ENCODE measurements at regions not wholly inside any gene's neighbourhood (a gene's known extent, or its start where the extent isn't known, plus 50 kb on each side); places are given as distances from the start of the nearest gene placed in this dataset.

- no peak for FAIRE-seq
Measured at GRCh38 chr2:12302691-12303090, 414.0 kb upstream of the TRIB2 start.

GRCh38 chr2:12303181-12304030 lies 413.3 kb upstream of the TRIB2 start:
- FAIRE-seq (no peak), DNase-seq (ENCODE audit: insufficient read length, low spot score) (no peak)
- TF ChIP-seq SPI1 (IDR thresholded peaks at IDR 0.05; ENCODE audit: low read depth, low read length), result no peak
- TF ChIP-seq POLR2A (IDR thresholded peaks at IDR 0.05; ENCODE audit: low read depth, low read length), result no peak
- no peak for TF ChIP-seq TAF1 (IDR thresholded peaks at IDR 0.05; ENCODE audit: low read depth, low read length)
- TF ChIP-seq PAX5 (IDR thresholded peaks at IDR 0.05; ENCODE audit: insufficient read depth, low read length, severe bottlenecking), result no peak
- TF ChIP-seq POLR2AphosphoS5 (IDR thresholded peaks at IDR 0.05; ENCODE audit: low read depth, low read length), result no peak
- no peak for TF ChIP-seq POU2F2 (IDR thresholded peaks at IDR 0.05; ENCODE audit: low read depth, low read length)

More at GRCh38 chr2:12302691-12303090, 414.0 kb upstream of the TRIB2 start:
- no peak for DNase-seq (ENCODE audit: insufficient read length, low spot score)
- no peak for TF ChIP-seq POLR2AphosphoS5 (IDR thresholded peaks at IDR 0.05; ENCODE audit: low read depth, low read length)
- no peak for TF ChIP-seq POU2F2 (IDR thresholded peaks at IDR 0.05; ENCODE audit: low read depth, low read length)
- no peak for TF ChIP-seq TAF1 (IDR thresholded peaks at IDR 0.05; ENCODE audit: low read depth, low read length)
- TF ChIP-seq SPI1 (IDR thresholded peaks at IDR 0.05; ENCODE audit: low read depth, low read length), result no peak
- TF ChIP-seq PAX5 (IDR thresholded peaks at IDR 0.05; ENCODE audit: insufficient read depth, low read length, severe bottlenecking), result no peak
- no peak for TF ChIP-seq POLR2A (IDR thresholded peaks at IDR 0.05; ENCODE audit: low read depth, low read length)

- no peak for DNase-seq (ENCODE audit: insufficient read length, low spot score)
- FAIRE-seq, result no peak
- TF ChIP-seq POU2F2 (IDR thresholded peaks at IDR 0.05; ENCODE audit: low read depth, low read length) (no peak), SPI1 (IDR thresholded peaks at IDR 0.05; ENCODE audit: low read depth, low read length) (no peak), PAX5 (IDR thresholded peaks at IDR 0.05; ENCODE audit: insufficient read depth, low read length, severe bottlenecking) (no peak), POLR2AphosphoS5 (IDR thresholded peaks at IDR 0.05; ENCODE audit: low read depth, low read length) (no peak), POLR2A (IDR thresholded peaks at IDR 0.05; ENCODE audit: low read depth, low read length) (no peak), TAF1 (IDR thresholded peaks at IDR 0.05; ENCODE audit: low read depth, low read length) (no peak)
Measured at GRCh38 chr2:12304564-12305171, 412.1 kb upstream of the TRIB2 start.

GRCh38 chr2:12305931-12306330 lies 410.8 kb upstream of the TRIB2 start:
- no peak for TF ChIP-seq PAX5 (IDR thresholded peaks at IDR 0.05; ENCODE audit: insufficient read depth, low read length, severe bottlenecking)
- DNase-seq (ENCODE audit: insufficient read length, low spot score), result no peak
- FAIRE-seq, result no peak

GRCh38 chr2:12310399-12310798 lies 406.3 kb upstream of the TRIB2 start:
- no peak for DNase-seq (ENCODE audit: insufficient read length, low spot score)
- no peak for FAIRE-seq
- no peak for TF ChIP-seq POLR2AphosphoS5 (IDR thresholded peaks at IDR 0.05; ENCODE audit: low read depth, low read length)
- no peak for TF ChIP-seq POU2F2 (IDR thresholded peaks at IDR 0.05; ENCODE audit: low read depth, low read length)
- no peak for TF ChIP-seq TAF1 (IDR thresholded peaks at IDR 0.05; ENCODE audit: low read depth, low read length)

- DNase-seq (ENCODE audit: insufficient read length, low spot score) (no peak), FAIRE-seq (peak; percentile 20)
- TF ChIP-seq POLR2AphosphoS5 (IDR thresholded peaks at IDR 0.05; ENCODE audit: low read depth, low read length), result no peak
- no peak for TF ChIP-seq TAF1 (IDR thresholded peaks at IDR 0.05; ENCODE audit: low read depth, low read length)
- TF ChIP-seq POU2F2 (IDR thresholded peaks at IDR 0.05; ENCODE audit: low read depth, low read length), result no peak
- TF ChIP-seq POLR2A (IDR thresholded peaks at IDR 0.05; ENCODE audit: low read depth, low read length), result no peak
- TF ChIP-seq SPI1 (IDR thresholded peaks at IDR 0.05; ENCODE audit: low read depth, low read length), result no peak
- TF ChIP-seq PAX5 (IDR thresholded peaks at IDR 0.05; ENCODE audit: insufficient read depth, low read length, severe bottlenecking), result no peak
Measured at GRCh38 chr2:12313445-12314126, 403.1 kb upstream of the TRIB2 start.

- FAIRE-seq (no peak), DNase-seq (ENCODE audit: insufficient read length, low spot score) (no peak)
- TF ChIP-seq POLR2A (IDR thresholded peaks at IDR 0.05; ENCODE audit: low read depth, low read length) (no peak), PAX5 (IDR thresholded peaks at IDR 0.05; ENCODE audit: insufficient read depth, low read length, severe bottlenecking) (no peak), TAF1 (IDR thresholded peaks at IDR 0.05; ENCODE audit: low read depth, low read length) (no peak), POLR2AphosphoS5 (IDR thresholded peaks at IDR 0.05; ENCODE audit: low read depth, low read length) (no peak), POU2F2 (IDR thresholded peaks at IDR 0.05; ENCODE audit: low read depth, low read length) (no peak), SPI1 (IDR thresholded peaks at IDR 0.05; ENCODE audit: low read depth, low read length) (no peak)
Measured at GRCh38 chr2:12314127-12314760, 402.5 kb upstream of the TRIB2 start.

- FAIRE-seq, result no peak
- TF ChIP-seq TAF1 (IDR thresholded peaks at IDR 0.05; ENCODE audit: low read depth, low read length) (no peak), PAX5 (IDR thresholded peaks at IDR 0.05; ENCODE audit: insufficient read depth, low read length, severe bottlenecking) (no peak), POLR2A (IDR thresholded peaks at IDR 0.05; ENCODE audit: low read depth, low read length) (no peak), POU2F2 (IDR thresholded peaks at IDR 0.05; ENCODE audit: low read depth, low read length) (no peak), POLR2AphosphoS5 (IDR thresholded peaks at IDR 0.05; ENCODE audit: low read depth, low read length) (no peak), SPI1 (IDR thresholded peaks at IDR 0.05; ENCODE audit: low read depth, low read length) (no peak)
Measured at GRCh38 chr2:12315224-12315623, 401.5 kb upstream of the TRIB2 start.

GRCh38 chr2:12316476-12316875 lies 400.3 kb upstream of the TRIB2 start:
- DNase-seq (ENCODE audit: insufficient read length, low spot score), result no peak
- TF ChIP-seq POLR2AphosphoS5 (IDR thresholded peaks at IDR 0.05; ENCODE audit: low read depth, low read length), result no peak
- no peak for TF ChIP-seq SPI1 (IDR thresholded peaks at IDR 0.05; ENCODE audit: low read depth, low read length)
- no peak for TF ChIP-seq POU2F2 (IDR thresholded peaks at IDR 0.05; ENCODE audit: low read depth, low read length)
- no peak for TF ChIP-seq POLR2A (IDR thresholded peaks at IDR 0.05; ENCODE audit: low read depth, low read length)
- no peak for TF ChIP-seq TAF1 (IDR thresholded peaks at IDR 0.05; ENCODE audit: low read depth, low read length)
- no peak for TF ChIP-seq PAX5 (IDR thresholded peaks at IDR 0.05; ENCODE audit: insufficient read depth, low read length, severe bottlenecking)
- no peak for FAIRE-seq

More at GRCh38 chr2:12315224-12315623, 401.5 kb upstream of the TRIB2 start:
- no peak for DNase-seq (ENCODE audit: insufficient read length, low spot score)
